GM23338 (cell line): ENCODE measurements at regions not wholly inside any gene's neighbourhood (a gene's known extent, or its start where the extent isn't known, plus 50 kb on each side); places are given as distances from the start of the nearest gene placed in this dataset.

Source experiments
- ATAC-seq: fragments of 200-7000 bp; cut with Tn5 transposase; 3 replicates; pipeline ENCODE4 v1.9.1; 2020
- DNase-seq: peaks from one replicate; pipeline ENCODE4 v3.0.0-alpha.2; 2015; ENCODE audit warnings: low spot score
- H2AFZ ChIP-seq: fragments of 200-600 bp; sonication (generic); 2 replicates; pipeline ENCODE4 v1.8.0; 2016; ENCODE audit warnings: antibody characterized with exemption, mild to moderate bottlenecking, moderate library complexity
- H3F3A ChIP-seq: fragments of 200-600 bp; sonication (generic); replicated peaks from 2 replicates; pipeline ENCODE4 v1.8.0; 2017; ENCODE audit warnings: antibody characterized with exemption, mixed run types, low read depth
- H3K27ac ChIP-seq: fragments of 200-600 bp; sonication (generic); 2 replicates; pipeline ENCODE4 v1.6.1; 2016; ENCODE audit warnings: low read depth
- H3K27me3 ChIP-seq: fragments of 200-600 bp; sonication (generic); 2 replicates; pipeline ENCODE4 v1.8.0; 2016; ENCODE audit warnings: mild to moderate bottlenecking, mixed run types, moderate library complexity; ENCODE audit not compliant: insufficient read depth
- H3K36me3 ChIP-seq: fragments of 200-600 bp; sonication (generic); 2 replicates; pipeline ENCODE4 v1.8.0; 2016; ENCODE audit warnings: mild to moderate bottlenecking; ENCODE audit not compliant: insufficient read depth
- H3K4me1 ChIP-seq: fragments of 200-600 bp; sonication (generic); 2 replicates; pipeline ENCODE4 v1.8.0; 2016; ENCODE audit warnings: mild to moderate bottlenecking, moderate library complexity; ENCODE audit not compliant: insufficient read depth
- H3K4me2 ChIP-seq: fragments of 200-600 bp; sonication (generic); 2 replicates; pipeline ENCODE4 v1.7.1; 2017; ENCODE audit warnings: mixed run types
- H3K4me3 ChIP-seq: fragments of 200-600 bp; sonication (generic); 2 replicates; pipeline ENCODE4 v1.6.1; 2016; ENCODE audit warnings: mixed run types
- H3K79me2 ChIP-seq: fragments of 200-600 bp; sonication (generic); replicated peaks from 2 replicates; pipeline ENCODE4 v1.8.0; 2017; ENCODE audit warnings: mild to moderate bottlenecking; ENCODE audit not compliant: insufficient read depth
- H3K9me2 ChIP-seq: fragments of 200-600 bp; sonication (generic); 2 replicates; pipeline ENCODE4 v1.8.0; 2017; ENCODE audit not compliant: insufficient read depth
- H4K20me1 ChIP-seq: fragments of 200-600 bp; sonication (generic); replicated peaks from 2 replicates; pipeline ENCODE4 v1.8.0; 2017; ENCODE audit warnings: mild to moderate bottlenecking; ENCODE audit not compliant: insufficient read depth
- H3K27ac Mint-ChIP-seq: 2 replicates; pipeline ENCODE4 v1.8.0; 2020; ENCODE audit warnings: inconsistent platforms, mild to moderate bottlenecking, moderate library complexity, mixed read lengths
- H3K27me3 Mint-ChIP-seq: 3 replicates; pipeline ENCODE4 v1.8.0; 2022; ENCODE audit warnings: low read depth, mild to moderate bottlenecking, moderate library complexity, mixed read lengths, inconsistent platforms; ENCODE audit not compliant: insufficient read depth, poor library complexity
- H3K36me3 Mint-ChIP-seq: 3 replicates; pipeline ENCODE4 v1.8.0; 2021; ENCODE audit warnings: low read depth, mild to moderate bottlenecking, inconsistent platforms, moderate library complexity, mixed read lengths
- H3K4me1 Mint-ChIP-seq: 3 replicates; pipeline ENCODE4 v1.8.0; 2020; ENCODE audit warnings: mild to moderate bottlenecking, inconsistent platforms, mixed read lengths
- H3K4me3 Mint-ChIP-seq: 3 replicates; pipeline ENCODE4 v1.8.0; 2021; ENCODE audit warnings: moderate library complexity, mild to moderate bottlenecking, inconsistent platforms, mixed read lengths
- H3K9me3 Mint-ChIP-seq: 3 replicates; pipeline ENCODE4 v1.8.0; 2020; ENCODE audit warnings: moderate library complexity, mild to moderate bottlenecking, inconsistent platforms, mixed read lengths
- CREB1 ChIP-seq: fragments of 250-450 bp; sonication (Bioruptor Pico); IDR thresholded peaks from 2 replicates; pipeline ENCODE4 v1.5.0; 2020; ENCODE audit warnings: low read depth, mild to moderate bottlenecking, moderate library complexity
- CTCF ChIP-seq, 2 experiments: fragments of 200-600 bp in 1 of 2; sonication (generic) in 1 of 2; conservative IDR thresholded peaks; 2 replicates each; pipeline versions ENCODE4 v1.5.1 to v1.6.1; 2016 to 2017; ENCODE audit warnings: antibody characterized with exemption in 2 of 2, low read depth in 2 of 2, mild to moderate bottlenecking in 2 of 2, moderate library complexity in 1 of 2
- ETS1 ChIP-seq: IDR thresholded peaks from 2 replicates; pipeline ENCODE4 v1.6.1; 2016; ENCODE audit warnings: antibody characterized with exemption
- EZH2 ChIP-seq: fragments of 200-600 bp; sonication (generic); IDR thresholded peaks from one replicate; pipeline ENCODE4 v1.8.0; 2017; ENCODE audit warnings: antibody characterized with exemption, mild to moderate bottlenecking, low read depth; ENCODE audit not compliant: unreplicated experiment
- EZH2phosphoT487 ChIP-seq: fragments of 200-600 bp; sonication (generic); IDR thresholded peaks from one replicate; pipeline ENCODE4 v1.8.1; 2018; ENCODE audit warnings: antibody characterized with exemption; ENCODE audit not compliant: unreplicated experiment
- JUNB ChIP-seq: IDR thresholded peaks from one replicate; pipeline ENCODE4 v1.6.1; 2016; ENCODE audit warnings: antibody characterized with exemption; ENCODE audit not compliant: unreplicated experiment
- NANOG ChIP-seq: IDR thresholded peaks from 2 replicates; pipeline ENCODE4 v1.6.1; 2016; ENCODE audit warnings: antibody characterized with exemption, borderline replicate concordance
- POLR2AphosphoS5 ChIP-seq: IDR thresholded peaks from 2 replicates; pipeline ENCODE4 v1.6.1; 2016; ENCODE audit warnings: antibody characterized with exemption, low read depth
- STAT1 ChIP-seq: IDR thresholded peaks from one replicate; pipeline ENCODE4 v1.6.1; 2016; ENCODE audit warnings: antibody characterized with exemption; ENCODE audit not compliant: unreplicated experiment
- ZNF114 ChIP-seq: fragments of 250-450 bp; sonication (Bioruptor Pico); IDR thresholded peaks from 2 replicates; pipeline ENCODE4 v1.5.0; 2020; ENCODE audit warnings: mild to moderate bottlenecking, moderate library complexity
- ZNF331 ChIP-seq: fragments of 250-450 bp; sonication (Bioruptor Pico); IDR thresholded peaks from 2 replicates; pipeline ENCODE4 v1.5.0; 2020; ENCODE audit warnings: low read depth, mild to moderate bottlenecking, moderate library complexity
- ZNF462 ChIP-seq: fragments of 250-450 bp; sonication (Bioruptor Pico); IDR thresholded peaks from 2 replicates; pipeline ENCODE4 v1.5.0; 2020; ENCODE audit warnings: mild to moderate bottlenecking, moderate library complexity

- no peak for TF ChIP-seq ETS1
- TF ChIP-seq CREB1 (CRISPR knock-in tag): no peak
- TF ChIP-seq STAT1: no peak
- TF ChIP-seq ZNF114 (CRISPR knock-in tag): no peak
- TF ChIP-seq EZH2: no peak
- TF ChIP-seq NANOG: no peak
- TF ChIP-seq ZNF331: no peak
- Mint-ChIP-seq H3K4me3 (no peak overlapping the region), H3K9me3 (no peaks in the 10 kb centered on the region), H3K4me1 (no peaks in the 10 kb centered on the region; the same call in 2 of the 3 replicates), H3K27ac (no peak overlapping the region), H3K36me3 (no peaks in the 10 kb centered on the region), H3K27me3 (no peaks in the 10 kb centered on the region)
- H3K4me2 ChIP-seq: no peak overlapping the region
- no peak overlapping the region for H3K4me3 ChIP-seq
- H3K9me2 ChIP-seq: no peaks in the 10 kb centered on the region
- no peak for DNase-seq
- no peaks in the 10 kb centered on the region for H3F3A ChIP-seq
- H3K36me3 ChIP-seq: no peaks in the 10 kb centered on the region
- H4K20me1 ChIP-seq: no peaks in the 10 kb centered on the region
- no peaks in the 10 kb centered on the region for H3K4me1 ChIP-seq
- no peak overlapping the region for H3K27ac ChIP-seq
- no peaks in the 10 kb centered on the region for H3K79me2 ChIP-seq
- H2AFZ ChIP-seq: no peak overlapping the region
- ATAC-seq: no peak
- no peaks in the 10 kb centered on the region for H3K27me3 ChIP-seq
These were observed 672.9 kb upstream of the NOVA1 start for GRCh38 chr14:27270716-27271115.

- H3K79me2 ChIP-seq: no peaks in the 10 kb centered on the region
- no peaks in the 10 kb centered on the region for H3K27me3 ChIP-seq
- no peak overlapping the region for H3K4me3 ChIP-seq
- Mint-ChIP-seq H3K27me3 (peaks cover 5% of the 10 kb centered on the region), H3K4me1 (no peaks in the 10 kb centered on the region; the same call in 2 of the 3 replicates), H3K4me3 (no peak overlapping the region), H3K9me3 (no peaks in the 10 kb centered on the region), H3K27ac (no peak overlapping the region), H3K36me3 (peaks cover 4% of the 10 kb centered on the region; the same call in 1 of the 3 replicates)
- H3K4me2 ChIP-seq: no peak overlapping the region
- ATAC-seq: no peak
- no peak overlapping the region for H2AFZ ChIP-seq
- no peaks in the 10 kb centered on the region for H3K4me1 ChIP-seq
- H4K20me1 ChIP-seq: no peaks in the 10 kb centered on the region
- no peak for DNase-seq
- no peaks in the 10 kb centered on the region for H3F3A ChIP-seq
- H3K36me3 ChIP-seq: no peaks in the 10 kb centered on the region
- no peak overlapping the region for H3K27ac ChIP-seq
- H3K9me2 ChIP-seq: no peaks in the 10 kb centered on the region; the same call in 1 of the 2 replicates
- no peak for TF ChIP-seq EZH2phosphoT487
- no peak for TF ChIP-seq STAT1
- no peak for TF ChIP-seq CTCF (conservative IDR thresholded peaks at IDR 0.05; ENCODE audit: low read depth in 2 of 2)
- no peak for TF ChIP-seq JUNB
- no peak for TF ChIP-seq ETS1
- no peak for TF ChIP-seq ZNF462 (CRISPR knock-in tag)
- TF ChIP-seq EZH2: no peak
- TF ChIP-seq NANOG: no peak
- TF ChIP-seq POLR2AphosphoS5: no peak
- no peak for TF ChIP-seq CREB1 (CRISPR knock-in tag)
- TF ChIP-seq ZNF331: no peak
- TF ChIP-seq ZNF114 (CRISPR knock-in tag): no peak
These were observed 680.5 kb upstream of the NOVA1 start for GRCh38 chr14:27278341-27278740.
